ENCODE measurements at regions not wholly inside any gene's neighbourhood (a gene's known extent, or its start where the extent isn't known, plus 50 kb on each side); places are given as distances from the start of the nearest gene placed in this dataset.
A peak's percentile ranks its signal among the peaks of the same experiment; 100 is the strongest.

GRCh38 chr3:124438813-124439212, 291.4 kb upstream of the UMPS start:
- DNase-seq (ENCODE audit: low read depth), result no peak

GRCh38 chr3:124439603-124440002, 290.6 kb upstream of the UMPS start:
- no peak for DNase-seq (ENCODE audit: low read depth)

GRCh38 chr3:124441766-124442165, 288.5 kb upstream of the UMPS start:
- DNase-seq (ENCODE audit: low read depth), result no peak

- peak; percentile 37 for DNase-seq (ENCODE audit: low read depth)
Measured at GRCh38 chr3:124442463-124442862, 287.8 kb upstream of the UMPS start.

GRCh38 chr3:124443446-124443845, 286.8 kb upstream of the UMPS start:
- no peak for DNase-seq (ENCODE audit: low read depth)

GRCh38 chr3:124444075-124444474, 286.2 kb upstream of the UMPS start:
- DNase-seq (ENCODE audit: low read depth), result no peak

GRCh38 chr3:124444896-124445295, 285.4 kb upstream of the UMPS start:
- DNase-seq (ENCODE audit: low read depth), result no peak

- DNase-seq (ENCODE audit: low read depth), result no peak
Measured at GRCh38 chr3:124447845-124448244, 282.4 kb upstream of the UMPS start.

GRCh38 chr3:124448954-124449353, 281.3 kb upstream of the UMPS start:
- no peak for DNase-seq (ENCODE audit: low read depth)

- no peak for DNase-seq (ENCODE audit: low read depth)
Measured at GRCh38 chr3:124450366-124450765, 279.9 kb upstream of the UMPS start.

- DNase-seq (ENCODE audit: low read depth), result peak; percentile 17
Measured at GRCh38 chr3:124451630-124452317, 278.5 kb upstream of the UMPS start.

- no peak for DNase-seq (ENCODE audit: low read depth)
Measured at GRCh38 chr3:124453189-124453588, 277.1 kb upstream of the UMPS start.

GRCh38 chr3:124455891-124456290, 274.4 kb upstream of the UMPS start:
- no peak for DNase-seq (ENCODE audit: low read depth)

GRCh38 chr3:124456506-124456905, 273.7 kb upstream of the UMPS start:
- DNase-seq (ENCODE audit: low read depth), result no peak

GRCh38 chr3:124459678-124460077, 270.6 kb upstream of the UMPS start:
- peak; percentile 13 for DNase-seq (ENCODE audit: low read depth)

- no peak for DNase-seq (ENCODE audit: low read depth)
Measured at GRCh38 chr3:124461126-124461525, 269.1 kb upstream of the UMPS start.

- DNase-seq (ENCODE audit: low read depth), result no peak
Measured at GRCh38 chr3:124461838-124462632, 268.2 kb upstream of the UMPS start.

GRCh38 chr3:124463234-124463633, 267.0 kb upstream of the UMPS start:
- no peak for DNase-seq (ENCODE audit: low read depth)

GRCh38 chr3:124467980-124468902, 262.0 kb upstream of the UMPS start:
- DNase-seq (ENCODE audit: low read depth), result peak; percentile 66

GRCh38 chr3:124469555-124469954, 260.7 kb upstream of the UMPS start:
- DNase-seq (ENCODE audit: low read depth), result no peak

- DNase-seq (ENCODE audit: low read depth), result no peak
Measured at GRCh38 chr3:124478830-124479229, 251.4 kb upstream of the UMPS start.
